ENCODE measurements at regions not wholly inside any gene's neighbourhood (a gene's known extent, or its start where the extent isn't known, plus 50 kb on each side); places are given as distances from the start of the nearest gene placed in this dataset.

DNA sequence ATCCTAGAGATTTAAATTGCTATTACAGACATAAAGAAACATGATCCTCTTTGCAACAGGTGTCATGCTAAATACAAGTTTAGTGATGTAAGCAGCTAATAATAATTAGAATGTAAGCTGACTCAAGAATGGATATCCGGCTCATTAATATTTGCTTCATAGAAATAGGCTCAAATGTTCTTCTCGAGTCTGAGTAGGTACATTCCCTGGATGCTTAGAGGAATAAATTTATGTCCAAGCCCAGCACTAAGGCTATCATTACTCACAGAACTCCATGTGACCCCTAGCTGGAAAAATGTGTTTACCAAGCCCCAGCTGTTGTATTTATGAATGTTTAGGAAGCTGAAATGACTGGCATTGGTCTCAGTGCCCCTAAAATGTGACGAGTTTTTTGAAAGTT, 87.6 kb upstream of the TSPAN7 start:
- Histone ChIP-seq H3K27ac (peak overlapping the region; percentile 60), H3K4me3 (no peak overlapping the region), H3K36me3 (ENCODE audit: insufficient read depth in 1 of 2, low read depth in 1 of 2) (no peaks in the 10 kb centered on the region), H3K9me3 (no peaks in the 10 kb centered on the region), H3K27me3 (ENCODE audit: insufficient read depth in 3 of 3, low read length in 2 of 3) (no peaks in the 10 kb centered on the region), H3K4me1 (no peaks in the 10 kb centered on the region)
- no peak for DNase-seq
- TF ChIP-seq, protein P1, sequence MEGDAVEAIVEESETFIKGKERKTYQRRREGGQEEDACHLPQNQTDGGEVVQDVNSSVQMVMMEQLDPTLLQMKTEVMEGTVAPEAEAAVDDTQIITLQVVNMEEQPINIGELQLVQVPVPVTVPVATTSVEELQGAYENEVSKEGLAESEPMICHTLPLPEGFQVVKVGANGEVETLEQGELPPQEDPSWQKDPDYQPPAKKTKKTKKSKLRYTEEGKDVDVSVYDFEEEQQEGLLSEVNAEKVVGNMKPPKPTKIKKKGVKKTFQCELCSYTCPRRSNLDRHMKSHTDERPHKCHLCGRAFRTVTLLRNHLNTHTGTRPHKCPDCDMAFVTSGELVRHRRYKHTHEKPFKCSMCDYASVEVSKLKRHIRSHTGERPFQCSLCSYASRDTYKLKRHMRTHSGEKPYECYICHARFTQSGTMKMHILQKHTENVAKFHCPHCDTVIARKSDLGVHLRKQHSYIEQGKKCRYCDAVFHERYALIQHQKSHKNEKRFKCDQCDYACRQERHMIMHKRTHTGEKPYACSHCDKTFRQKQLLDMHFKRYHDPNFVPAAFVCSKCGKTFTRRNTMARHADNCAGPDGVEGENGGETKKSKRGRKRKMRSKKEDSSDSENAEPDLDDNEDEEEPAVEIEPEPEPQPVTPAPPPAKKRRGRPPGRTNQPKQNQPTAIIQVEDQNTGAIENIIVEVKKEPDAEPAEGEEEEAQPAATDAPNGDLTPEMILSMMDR (IDR thresholded peaks at IDR 0.05), result no peak
- peak; percentile 90 to 97 (median 96) for ATAC-seq
- intact Hi-C loops (cut with DNase I), result no loop called here
- WGBS, 3 donors, result 21 to 41% (median 32%) methylated on average over 3 of the region's 3 CpGs

GRCh38 chrX:38474543-38474942, 86.8 kb upstream of the TSPAN7 start:
- Histone ChIP-seq H3K4me1 (no peaks in the 10 kb centered on the region), H3K9me3 (no peaks in the 10 kb centered on the region), H3K27ac (peak overlapping the region; percentile 60), H3K36me3 (ENCODE audit: insufficient read depth in 1 of 2, low read depth in 1 of 2) (no peaks in the 10 kb centered on the region), H3K4me3 (no peak overlapping the region), H3K27me3 (ENCODE audit: insufficient read depth in 3 of 3, low read length in 2 of 3) (no peaks in the 10 kb centered on the region)
- DNase-seq, result no peak
- TF ChIP-seq, protein P1 (IDR thresholded peaks at IDR 0.05), result no peak
- ATAC-seq, result no peak
- intact Hi-C loops (cut with DNase I), result no loop called here
- 57 to 90% (median 75%) methylated on average over 3 of the region's 3 CpGs for WGBS, 3 donors

- no peak overlapping the region for H3K4me3 ChIP-seq
- no peak for DNase-seq
- peaks cover 0 to 4% (median 0%) of the 10 kb centered on the region in 3 donors for H3K27me3 ChIP-seq (ENCODE audit: insufficient read depth in 3 of 3, low read length in 2 of 3)
- no peak overlapping the region for H3K27ac ChIP-seq
- TF ChIP-seq, protein P1 (IDR thresholded peaks at IDR 0.05), result no peak
- no peaks in the 10 kb centered on the region for H3K9me3 ChIP-seq
- no peak for ATAC-seq
- H3K4me1 ChIP-seq, result no peaks in the 10 kb centered on the region
- no peaks in the 10 kb centered on the region for H3K36me3 ChIP-seq (ENCODE audit: insufficient read depth in 1 of 2, low read depth in 1 of 2)
- WGBS, 3 donors, result 55 to 79% (median 76%) methylated on average over 3 of the region's 3 CpGs
- intact Hi-C loops (cut with DNase I), result no loop called here
Measured at GRCh38 chrX:38482183-38482582, 79.2 kb upstream of the TSPAN7 start.

DNA sequence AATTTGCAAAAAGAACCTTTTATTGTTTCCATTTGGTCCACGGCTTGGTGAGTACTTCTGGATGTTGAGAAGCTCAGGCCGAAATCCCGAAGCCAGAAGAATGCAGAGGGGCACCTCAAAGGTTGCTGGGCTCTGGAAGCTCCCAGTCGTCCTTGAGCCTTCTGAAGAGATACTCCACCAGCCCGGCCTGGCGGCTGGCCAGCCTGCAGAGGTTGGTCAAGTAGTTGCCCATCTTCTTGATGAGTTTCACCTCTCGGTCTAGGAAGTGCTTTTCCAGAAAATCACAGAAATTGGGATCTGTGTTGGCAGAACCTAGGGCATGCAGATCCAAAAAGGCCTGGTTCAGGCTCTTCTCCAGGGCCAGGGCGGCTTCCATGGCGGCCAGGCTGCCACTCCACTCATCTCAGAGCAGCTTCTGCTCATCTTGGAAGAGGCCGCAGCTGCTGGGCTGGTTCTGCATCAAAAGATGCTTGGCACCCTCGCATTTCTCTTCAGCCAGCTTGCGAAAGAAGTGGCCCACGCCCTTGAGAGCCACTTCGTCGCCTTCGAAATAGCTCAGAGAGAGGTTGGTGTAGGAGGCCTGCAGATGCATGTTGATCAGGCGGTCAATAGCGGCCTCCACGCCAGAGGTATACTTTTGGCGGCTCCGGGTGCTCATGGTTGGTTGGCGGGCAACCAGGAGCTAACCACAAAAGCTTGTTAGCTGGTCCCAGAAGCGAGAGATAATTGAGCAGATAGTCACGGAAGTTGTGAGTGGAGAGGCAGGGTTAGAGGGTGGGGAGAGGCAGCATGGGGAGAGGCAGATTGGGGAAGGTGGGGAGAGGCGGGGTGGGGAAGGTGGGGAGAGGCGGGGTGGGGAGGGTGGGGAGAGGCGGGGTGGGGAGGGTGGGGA, 76.5 kb upstream of the TSPAN7 start:
- intact Hi-C loops (cut with DNase I), result no loop called here
- Histone ChIP-seq H3K27me3 (ENCODE audit: insufficient read depth in 3 of 3, low read length in 2 of 3) (peaks cover 0 to 7% (median 0%) of the 10 kb centered on the region in 3 donors), H3K4me3 (no peak overlapping the region), H3K36me3 (ENCODE audit: insufficient read depth in 1 of 2, low read depth in 1 of 2) (no peaks in the 10 kb centered on the region), H3K9me3 (no peaks in the 10 kb centered on the region), H3K4me1 (no peaks in the 10 kb centered on the region), H3K27ac (no peak overlapping the region)
- TF ChIP-seq, protein P1 (IDR thresholded peaks at IDR 0.05), result no peak
- ATAC-seq (no peak), DNase-seq (no peak)
- WGBS, 3 donors, result 79 to 95% (median 94%) methylated on average over 20 to 24 of the region's 27 CpGs
